Nephron progenitor cell (in vitro differentiated cells): ENCODE measurements at regions not wholly inside any gene's neighbourhood (a gene's known extent, or its start where the extent isn't known, plus 50 kb on each side); places are given as distances from the start of the nearest gene placed in this dataset.

Experiments used
- DNase-seq: peaks from one replicate; pipeline ENCODE4 v3.0.0; 2021
- H3K27ac Mint-ChIP-seq: 2 replicates; pipeline ENCODE4 v1.8.0; 2021; ENCODE audit warnings: mild to moderate bottlenecking, moderate library complexity, mixed read lengths
- H3K27me3 Mint-ChIP-seq: 2 replicates; pipeline ENCODE4 v1.8.0; 2021; ENCODE audit warnings: mild to moderate bottlenecking, low read depth, mixed read lengths; ENCODE audit not compliant: poor library complexity
- H3K36me3 Mint-ChIP-seq: 2 replicates; pipeline ENCODE4 v1.8.0; 2021; ENCODE audit warnings: low read depth, mixed read lengths
- H3K4me1 Mint-ChIP-seq: 2 replicates; pipeline ENCODE4 v1.8.0; 2021; ENCODE audit warnings: mixed read lengths
- H3K4me3 Mint-ChIP-seq: 2 replicates; pipeline ENCODE4 v1.8.0; 2021; ENCODE audit warnings: mild to moderate bottlenecking, moderate library complexity, mixed read lengths
- H3K9me3 Mint-ChIP-seq: 2 replicates; pipeline ENCODE4 v1.8.0; 2021; ENCODE audit warnings: mild to moderate bottlenecking, moderate library complexity, mixed read lengths
- CTCF ChIP-seq: fragments of 200-600 bp; sonication (generic); IDR thresholded peaks from 2 replicates; pipeline ENCODE4 v1.5.0; 2021; ENCODE audit warnings: antibody characterized with exemption

GRCh38 chr13:31674051-31674450 is 65.3 kb upstream of the RXFP2 start:
- Mint-ChIP-seq H3K4me3 (no peak overlapping the region), H3K9me3 (peaks cover 27% of the 10 kb centered on the region), H3K36me3 (peaks cover 2% of the 10 kb centered on the region), H3K27ac (no peak overlapping the region), H3K27me3 (peaks cover 7% of the 10 kb centered on the region), H3K4me1 (no peaks in the 10 kb centered on the region)
- no peak for DNase-seq
- TF ChIP-seq CTCF: no peak

GRCh38 chr13:31675440-31675953 is 63.8 kb upstream of the RXFP2 start:
- Mint-ChIP-seq H3K27ac (no peak overlapping the region), H3K9me3 (peaks cover 16% of the 10 kb centered on the region), H3K4me1 (no peaks in the 10 kb centered on the region), H3K4me3 (no peak overlapping the region), H3K27me3 (peaks cover 7% of the 10 kb centered on the region), H3K36me3 (no peaks in the 10 kb centered on the region)
- TF ChIP-seq CTCF: no peak
- no peak for DNase-seq

- no peaks in the 10 kb centered on the region for H3K9me3 Mint-ChIP-seq
- H3K36me3 Mint-ChIP-seq: no peaks in the 10 kb centered on the region
- H3K4me1 Mint-ChIP-seq: no peaks in the 10 kb centered on the region
- no peak for TF ChIP-seq CTCF
- DNase-seq: no peak
- H3K27me3 Mint-ChIP-seq: peaks cover 4% of the 10 kb centered on the region
- no peak overlapping the region for H3K4me3 Mint-ChIP-seq
- no peak overlapping the region for H3K27ac Mint-ChIP-seq
These were observed 58.2 kb upstream of the RXFP2 start for GRCh38 chr13:31681133-31681532.

- H3K4me3 Mint-ChIP-seq: no peak overlapping the region
- H3K4me1 Mint-ChIP-seq: no peaks in the 10 kb centered on the region
- peaks cover 2% of the 10 kb centered on the region for H3K9me3 Mint-ChIP-seq
- DNase-seq: no peak
- H3K36me3 Mint-ChIP-seq: no peaks in the 10 kb centered on the region
- TF ChIP-seq CTCF: no peak
- no peak overlapping the region for H3K27ac Mint-ChIP-seq
- no peaks in the 10 kb centered on the region for H3K27me3 Mint-ChIP-seq
These were observed 54.9 kb upstream of the RXFP2 start for GRCh38 chr13:31684466-31684865.

- no peak overlapping the region for H3K4me3 Mint-ChIP-seq
- no peak overlapping the region for H3K27ac Mint-ChIP-seq
- TF ChIP-seq CTCF: no peak
- H3K4me1 Mint-ChIP-seq: no peaks in the 10 kb centered on the region
- no peaks in the 10 kb centered on the region for H3K36me3 Mint-ChIP-seq
- H3K9me3 Mint-ChIP-seq: peaks cover 23% of the 10 kb centered on the region
- H3K27me3 Mint-ChIP-seq: peaks cover 5% of the 10 kb centered on the region
- DNase-seq: no peak
These were observed 52.5 kb upstream of the RXFP2 start for GRCh38 chr13:31686670-31687425.
